Panc1 (cell line): ENCODE measurements at regions not wholly inside any gene's neighbourhood (a gene's known extent, or its start where the extent isn't known, plus 50 kb on each side); places are given as distances from the start of the nearest gene placed in this dataset.

Source experiments
- ATAC-seq: fragments of 200-7000 bp; cut with Tn5 transposase; 2 replicates; pipeline ENCODE4 v1.9.1; 2020; ENCODE audit warnings: mild to moderate bottlenecking, moderate library complexity
- BruUV-seq: library from RNA; stranded (reverse); fragments of 400-500 nt; replicated peaks from 2 replicates; lab custom pipeline; 2021; lab: Mats Ljungman, UMichigan
- CTCF ChIA-PET: fragments of 300-600 bp; sonication (Branson Sonifier 250); formaldehyde crosslinking; loops from one replicate; lab custom pipeline; 2022; ENCODE audit warnings: antibody characterized with exemption; lab: Charles Lee
- POLR2A ChIA-PET: fragments of 300-600 bp; sonication (Branson Sonifier 250); formaldehyde crosslinking; loops from one replicate; lab custom pipeline; 2022; ENCODE audit warnings: antibody characterized with exemption; lab: Charles Lee
- DNase-seq: peaks from one replicate; pipeline ENCODE4 v3.0.0-alpha.2; 2010; ENCODE audit warnings: low read depth, low spot score
- H3K27ac ChIP-seq: 2 replicates; pipeline ENCODE4 v1.5.1; 2011; ENCODE audit warnings: mild to moderate bottlenecking, low read length, inconsistent platforms
- H3K27me3 ChIP-seq: fragments of 200-500 bp; sonication (Bioruptor generic); 2 replicates; pipeline ENCODE4 v1.6.0; 2014; ENCODE audit warnings: low read length, inconsistent platforms; ENCODE audit not compliant: control insufficient read depth, insufficient read depth
- H3K36me3 ChIP-seq: fragments of 200-500 bp; sonication (Bioruptor generic); 2 replicates; pipeline ENCODE4 v1.5.1; 2014; ENCODE audit warnings: inconsistent platforms, mild to moderate bottlenecking, low read length, moderate library complexity; ENCODE audit not compliant: control insufficient read depth, insufficient read depth
- H3K4me1 ChIP-seq: 2 replicates; pipeline ENCODE4 v1.5.1; 2011; ENCODE audit warnings: inconsistent platforms, mild to moderate bottlenecking, low read length, moderate library complexity; ENCODE audit not compliant: control insufficient read depth, insufficient read depth
- H3K4me3 ChIP-seq, 2 experiments: 2 replicates each; pipeline ENCODE4 v1.5.1; 2011 to 2012; ENCODE audit warnings: low read depth in 2 of 2, low read length in 2 of 2, mild to moderate bottlenecking in 2 of 2, inconsistent platforms in 1 of 2, moderate library complexity in 1 of 2
- H3K9me3 ChIP-seq: fragments of 200-500 bp; sonication (Bioruptor generic); 2 replicates; pipeline ENCODE4 v1.5.1; 2014; ENCODE audit warnings: low read depth, mild to moderate bottlenecking, inconsistent platforms, low read length, moderate library complexity; ENCODE audit not compliant: control insufficient read depth, insufficient read depth
- POLR2AphosphoS5 ChIP-seq: IDR thresholded peaks from 2 replicates; pipeline ENCODE4 v1.6.1; 2012; ENCODE audit warnings: mild to moderate bottlenecking, low read depth, low read length, moderate library complexity
- REST ChIP-seq, 2 experiments: IDR thresholded peaks; 2 replicates each; pipeline ENCODE4 v1.6.1; 2011 to 2012; ENCODE audit warnings: low read depth in 2 of 2, control low read depth in 1 of 2, low read length in 1 of 2, mild to moderate bottlenecking in 1 of 2, moderate library complexity in 1 of 2; ENCODE audit not compliant: insufficient read depth in 1 of 2
- SIN3A ChIP-seq: IDR thresholded peaks from 2 replicates; pipeline ENCODE4 v1.6.1; 2012; ENCODE audit warnings: low read depth, mild to moderate bottlenecking, low read length, moderate library complexity, borderline replicate concordance; ENCODE audit not compliant: insufficient read depth
- TCF7L2 ChIP-seq: IDR thresholded peaks from 2 replicates; pipeline ENCODE4 v1.6.1; 2011; ENCODE audit warnings: mild to moderate bottlenecking, low read depth, low read length, inconsistent platforms
- in situ Hi-C: cut with HindIII; loops from 2 replicates; pipeline ENCODE4 v1.10.0; 2016; ENCODE audit warnings: low sequenced_read_pairs, low pct_unique_long_range_greater_than_20kb
- intact Hi-C: fragments of 100-400 bp; cut with micrococcal nuclease; formaldehyde crosslinking; loops from one replicate; pipeline ENCODE4 v1.10.0; 2022; ENCODE audit not compliant: unreplicated experiment
- TF ChIP-seq, protein P1 (sequence below): fragments of 450-650 bp; IDR thresholded peaks from 2 replicates; pipeline ENCODE4 v1.5.1; 2017; ENCODE audit warnings: mild to moderate bottlenecking

DNA sequence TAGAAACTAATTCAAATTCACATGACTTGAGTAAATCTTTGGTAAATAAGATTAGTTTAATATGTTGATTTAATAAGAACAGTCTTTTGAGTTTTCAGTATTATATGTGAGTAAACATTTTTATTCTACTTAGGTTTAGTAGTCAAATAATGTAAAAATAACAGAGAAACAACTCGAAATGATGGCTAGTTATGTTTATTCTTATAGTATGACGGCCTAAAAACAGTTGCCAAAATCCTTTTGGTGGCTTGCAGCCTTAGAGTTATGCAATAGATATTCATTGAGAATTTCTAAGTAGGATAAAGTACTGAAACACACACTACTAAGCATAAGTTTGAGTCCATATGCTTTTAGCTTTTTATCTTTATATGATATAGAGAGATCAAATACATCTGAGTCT lies 184.8 kb downstream of the GNAI1 start:
- Histone ChIP-seq H3K27me3 (no peaks in the 10 kb centered on the region), H3K4me3 (no peak overlapping the region), H3K27ac (no peak overlapping the region), H3K9me3 (no peaks in the 10 kb centered on the region), H3K4me1 (no peaks in the 10 kb centered on the region), H3K36me3 (no peaks in the 10 kb centered on the region)
- TF ChIP-seq, protein P1, sequence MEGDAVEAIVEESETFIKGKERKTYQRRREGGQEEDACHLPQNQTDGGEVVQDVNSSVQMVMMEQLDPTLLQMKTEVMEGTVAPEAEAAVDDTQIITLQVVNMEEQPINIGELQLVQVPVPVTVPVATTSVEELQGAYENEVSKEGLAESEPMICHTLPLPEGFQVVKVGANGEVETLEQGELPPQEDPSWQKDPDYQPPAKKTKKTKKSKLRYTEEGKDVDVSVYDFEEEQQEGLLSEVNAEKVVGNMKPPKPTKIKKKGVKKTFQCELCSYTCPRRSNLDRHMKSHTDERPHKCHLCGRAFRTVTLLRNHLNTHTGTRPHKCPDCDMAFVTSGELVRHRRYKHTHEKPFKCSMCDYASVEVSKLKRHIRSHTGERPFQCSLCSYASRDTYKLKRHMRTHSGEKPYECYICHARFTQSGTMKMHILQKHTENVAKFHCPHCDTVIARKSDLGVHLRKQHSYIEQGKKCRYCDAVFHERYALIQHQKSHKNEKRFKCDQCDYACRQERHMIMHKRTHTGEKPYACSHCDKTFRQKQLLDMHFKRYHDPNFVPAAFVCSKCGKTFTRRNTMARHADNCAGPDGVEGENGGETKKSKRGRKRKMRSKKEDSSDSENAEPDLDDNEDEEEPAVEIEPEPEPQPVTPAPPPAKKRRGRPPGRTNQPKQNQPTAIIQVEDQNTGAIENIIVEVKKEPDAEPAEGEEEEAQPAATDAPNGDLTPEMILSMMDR: no peak
- TF ChIP-seq POLR2AphosphoS5 (no peak), TCF7L2 (no peak), SIN3A (no peak), REST (IDR thresholded peaks at IDR 0.05; ENCODE audit: insufficient read depth in 1 of 2, low read depth in 2 of 2, low read length in 1 of 2) (no peak)
- no TSS peak for BruUV-seq
- ATAC-seq (no peak), DNase-seq (no peak)
- CTCF ChIA-PET: no interaction called here
- intact Hi-C loops (no loop called here), in situ Hi-C loops (no loop called here)
- POLR2A ChIA-PET: no interaction called here

DNA sequence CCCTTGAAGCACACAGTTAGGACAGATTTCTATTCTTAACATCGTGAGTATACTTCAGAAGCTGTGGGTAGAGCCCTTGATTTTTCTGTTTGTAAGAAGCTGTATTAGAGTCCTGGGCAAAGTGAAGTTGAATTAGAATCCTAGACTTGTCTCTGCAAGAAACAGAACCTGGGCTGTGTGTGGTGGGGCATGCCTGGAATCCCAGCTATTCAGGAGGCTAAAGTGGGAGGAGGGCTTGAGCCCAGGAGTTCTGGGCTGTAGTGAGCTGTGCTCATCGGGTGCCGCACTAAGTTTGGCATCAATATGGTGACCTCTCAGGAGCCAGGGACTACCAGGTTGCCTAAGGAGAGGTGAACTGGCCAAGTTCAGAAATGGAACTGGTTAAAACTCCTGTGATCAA lies 183.4 kb downstream of the GNAI1 start:
- in situ Hi-C loops: no loop called here
- TF ChIP-seq REST (IDR thresholded peaks at IDR 0.05; ENCODE audit: insufficient read depth in 1 of 2, low read depth in 2 of 2, low read length in 1 of 2): no peak
- TF ChIP-seq TCF7L2: no peak
- no peak for TF ChIP-seq SIN3A
- TF ChIP-seq, protein P1: no peak
- no peak for TF ChIP-seq POLR2AphosphoS5

More for the DNA sequence above, 183.4 kb downstream of the GNAI1 start:
- Histone ChIP-seq H3K9me3 (no peaks in the 10 kb centered on the region), H3K36me3 (no peaks in the 10 kb centered on the region), H3K4me3 (no peak overlapping the region), H3K4me1 (no peaks in the 10 kb centered on the region), H3K27ac (no peak overlapping the region), H3K27me3 (no peaks in the 10 kb centered on the region)
- ChIA-PET CTCF (no interaction called here), POLR2A (no interaction called here)
- no peak for ATAC-seq
- DNase-seq: no peak
- no TSS peak for BruUV-seq
- intact Hi-C loops: no loop called here
